ENCODE measurements at regions not wholly inside any gene's neighbourhood (a gene's known extent, or its start where the extent isn't known, plus 50 kb on each side); places are given as distances from the start of the nearest gene placed in this dataset.

DNA sequence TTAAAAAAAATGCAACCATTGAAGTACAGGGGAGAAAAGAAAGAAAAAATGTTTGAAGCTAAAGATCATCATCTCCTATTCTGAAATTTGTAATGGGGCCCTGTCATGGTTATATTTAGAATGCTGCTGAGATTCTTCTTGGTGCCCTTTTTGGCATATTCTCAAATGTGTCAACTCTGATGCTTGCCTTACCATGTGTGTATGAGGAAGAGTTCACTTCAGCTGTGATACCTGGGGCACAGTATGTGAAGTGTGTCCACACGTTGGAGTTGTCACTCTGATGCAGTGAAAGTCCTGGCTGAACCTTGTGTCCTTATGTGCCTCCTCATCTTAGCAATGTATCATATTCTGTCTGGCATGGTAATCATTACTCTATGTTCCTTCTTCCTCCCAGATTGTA, 377.9 kb downstream of the RAPGEF2 start:
- TF ChIP-seq, protein P1, sequence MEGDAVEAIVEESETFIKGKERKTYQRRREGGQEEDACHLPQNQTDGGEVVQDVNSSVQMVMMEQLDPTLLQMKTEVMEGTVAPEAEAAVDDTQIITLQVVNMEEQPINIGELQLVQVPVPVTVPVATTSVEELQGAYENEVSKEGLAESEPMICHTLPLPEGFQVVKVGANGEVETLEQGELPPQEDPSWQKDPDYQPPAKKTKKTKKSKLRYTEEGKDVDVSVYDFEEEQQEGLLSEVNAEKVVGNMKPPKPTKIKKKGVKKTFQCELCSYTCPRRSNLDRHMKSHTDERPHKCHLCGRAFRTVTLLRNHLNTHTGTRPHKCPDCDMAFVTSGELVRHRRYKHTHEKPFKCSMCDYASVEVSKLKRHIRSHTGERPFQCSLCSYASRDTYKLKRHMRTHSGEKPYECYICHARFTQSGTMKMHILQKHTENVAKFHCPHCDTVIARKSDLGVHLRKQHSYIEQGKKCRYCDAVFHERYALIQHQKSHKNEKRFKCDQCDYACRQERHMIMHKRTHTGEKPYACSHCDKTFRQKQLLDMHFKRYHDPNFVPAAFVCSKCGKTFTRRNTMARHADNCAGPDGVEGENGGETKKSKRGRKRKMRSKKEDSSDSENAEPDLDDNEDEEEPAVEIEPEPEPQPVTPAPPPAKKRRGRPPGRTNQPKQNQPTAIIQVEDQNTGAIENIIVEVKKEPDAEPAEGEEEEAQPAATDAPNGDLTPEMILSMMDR (IDR thresholded peaks at IDR 0.05; ENCODE audit: low read depth, low read length) = no peak
- TF ChIP-seq EZH2phosphoT487 (IDR thresholded peaks at IDR 0.05; ENCODE audit: low read depth) = no peak

Measured in OCI-LY3 (cell line).